PFSK-1 (cell line): ENCODE measurements at regions not wholly inside any gene's neighbourhood (a gene's known extent, or its start where the extent isn't known, plus 50 kb on each side); places are given as distances from the start of the nearest gene placed in this dataset.

Source experiments
- FOXP2 ChIP-seq: optimal IDR thresholded peaks from 2 replicates; pipeline ENCODE3; 2011; ENCODE audit warnings: borderline replicate concordance, control low read depth, inconsistent platforms; ENCODE audit not compliant: insufficient read depth; ENCODE audit errors: extremely low read length, extremely low read depth
- POLR2AphosphoS5 ChIP-seq: IDR thresholded peaks from 2 replicates; pipeline ENCODE4 v1.6.1; 2012; ENCODE audit warnings: low read depth, mild to moderate bottlenecking, control low read depth, low read length, moderate library complexity
- REST ChIP-seq, 2 experiments: IDR thresholded peaks; 2 replicates each; pipeline versions ENCODE4 v1.6.1 to v1.8.0; 2011 to 2012; ENCODE audit warnings: low read depth in 2 of 2, low read length in 2 of 2, control low read depth in 1 of 2, inconsistent platforms in 1 of 2, mild to moderate bottlenecking in 1 of 2, moderate library complexity in 1 of 2; ENCODE audit not compliant: insufficient read depth in 1 of 2
- SIN3A ChIP-seq: IDR thresholded peaks from 2 replicates; pipeline ENCODE4 v1.6.1; 2012; ENCODE audit warnings: mild to moderate bottlenecking, low read length, moderate library complexity, borderline replicate concordance; ENCODE audit not compliant: insufficient read depth
- TAF1 ChIP-seq: IDR thresholded peaks from 2 replicates; pipeline ENCODE4 v1.6.1; 2012; ENCODE audit warnings: low read length, control low read depth, borderline replicate concordance; ENCODE audit not compliant: insufficient read depth

DNA sequence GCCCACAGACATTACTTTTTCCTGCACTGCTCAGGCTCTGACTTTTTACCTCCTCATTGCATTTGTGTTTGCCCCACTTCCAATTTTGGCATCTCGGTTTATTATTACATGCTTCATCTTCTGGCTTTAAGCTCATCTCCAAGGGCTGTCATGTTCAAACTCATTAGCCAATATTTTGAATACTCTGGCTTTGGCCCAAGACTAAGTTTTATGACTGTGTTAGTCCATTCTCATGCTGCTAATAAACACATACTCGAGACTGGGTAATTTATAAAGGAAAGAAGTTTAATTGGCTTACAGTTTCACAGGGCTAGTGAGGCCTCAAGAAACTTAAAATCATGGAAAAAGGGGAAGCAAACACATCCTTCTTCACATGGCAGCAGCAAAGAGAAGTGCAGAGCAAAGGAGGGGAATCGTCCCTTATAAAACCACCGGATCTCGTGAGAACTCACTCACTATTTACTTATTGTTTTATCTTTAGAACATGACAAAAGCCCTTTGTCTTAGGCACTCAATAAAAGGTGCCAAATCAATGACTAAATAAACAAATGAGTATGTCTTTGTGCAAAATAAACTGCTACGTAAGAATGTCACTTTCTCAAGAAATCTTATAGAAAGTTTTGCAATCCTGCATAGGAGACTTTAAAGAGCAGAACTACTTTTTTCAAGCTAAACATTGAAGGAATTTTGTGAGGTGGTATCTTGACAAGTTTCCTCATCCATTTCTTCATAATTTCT, 233.4 kb upstream of the SPRY2 start:
- TF ChIP-seq SIN3A, result no peak
- TF ChIP-seq FOXP2, result no peak
- TF ChIP-seq POLR2AphosphoS5, result no peak
- no peak for TF ChIP-seq REST (IDR thresholded peaks at IDR 0.05; ENCODE audit: insufficient read depth in 1 of 2, low read depth in 2 of 2, low read length in 2 of 2)
- no peak for TF ChIP-seq TAF1

GRCh38 chr13:80572923-80573316, 232.0 kb upstream of the SPRY2 start:
- no peak for TF ChIP-seq TAF1
- TF ChIP-seq POLR2AphosphoS5, result no peak
- no peak for TF ChIP-seq FOXP2
- TF ChIP-seq SIN3A, result no peak
- no peak for TF ChIP-seq REST (IDR thresholded peaks at IDR 0.05; ENCODE audit: insufficient read depth in 1 of 2, low read depth in 2 of 2, low read length in 2 of 2)

DNA sequence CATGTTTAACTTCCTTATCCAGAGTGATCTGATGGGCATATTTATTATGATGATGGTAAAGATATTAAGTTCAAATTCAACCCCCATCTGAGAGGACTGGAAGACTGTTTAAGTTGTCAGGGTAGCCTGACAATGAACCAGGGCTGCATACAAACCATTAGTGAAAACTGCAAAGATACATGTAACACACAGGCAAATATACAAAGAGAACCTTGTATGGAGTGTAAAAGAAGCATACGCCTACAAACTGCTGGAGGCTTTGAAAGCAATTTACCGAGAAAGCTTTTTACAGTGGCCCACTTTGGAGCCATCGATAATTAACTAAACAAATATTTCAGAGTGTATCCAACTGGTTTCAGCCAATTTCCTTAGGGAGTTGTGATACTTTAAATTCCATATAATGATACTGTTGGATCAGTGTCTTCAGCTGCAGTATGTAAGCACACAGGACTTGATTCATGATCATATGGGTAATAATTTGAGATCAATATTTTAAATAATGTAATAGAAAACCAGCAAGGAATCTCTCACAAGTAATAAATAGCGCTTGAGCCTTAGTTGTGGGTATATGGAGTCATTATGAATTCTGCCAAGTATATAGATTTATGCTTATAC, 231.5 kb upstream of the SPRY2 start:
- TF ChIP-seq REST (IDR thresholded peaks at IDR 0.05; ENCODE audit: insufficient read depth in 1 of 2, low read depth in 2 of 2, low read length in 2 of 2) (no peak), POLR2AphosphoS5 (no peak), TAF1 (no peak), FOXP2 (no peak), SIN3A (no peak)

- TF ChIP-seq FOXP2 (no peak), TAF1 (no peak; the same call in 1 of the 2 replicates), POLR2AphosphoS5 (no peak), SIN3A (no peak), REST (IDR thresholded peaks at IDR 0.05; ENCODE audit: insufficient read depth in 1 of 2, low read depth in 2 of 2, low read length in 2 of 2) (no peak)
Observed at GRCh38 chr13:80571346-80572307, 230.7 kb upstream of the SPRY2 start.
